ENCODE measurements at regions not wholly inside any gene's neighbourhood (a gene's known extent, or its start where the extent isn't known, plus 50 kb on each side); places are given as distances from the start of the nearest gene placed in this dataset.

DNA sequence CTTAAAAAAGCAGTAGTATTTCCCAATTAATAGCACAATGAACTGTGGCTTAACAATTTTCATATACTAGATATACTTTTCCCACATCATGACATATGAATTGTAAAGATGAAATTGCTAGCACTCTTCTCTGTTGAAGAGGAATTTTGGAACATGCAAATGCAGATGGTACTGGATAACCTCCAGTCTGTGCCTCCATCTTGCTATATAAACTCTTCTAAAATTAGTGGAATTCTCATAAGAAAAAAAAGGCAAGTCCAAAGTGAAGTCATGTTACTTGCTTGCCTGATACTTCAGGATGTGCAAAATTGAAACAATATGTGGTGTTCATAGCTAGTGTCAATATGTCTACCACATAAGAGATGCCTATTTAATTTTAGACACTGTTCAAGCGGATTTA is 570.2 kb upstream of the POM121L12 start (continued):
- TF ChIP-seq, protein P1, sequence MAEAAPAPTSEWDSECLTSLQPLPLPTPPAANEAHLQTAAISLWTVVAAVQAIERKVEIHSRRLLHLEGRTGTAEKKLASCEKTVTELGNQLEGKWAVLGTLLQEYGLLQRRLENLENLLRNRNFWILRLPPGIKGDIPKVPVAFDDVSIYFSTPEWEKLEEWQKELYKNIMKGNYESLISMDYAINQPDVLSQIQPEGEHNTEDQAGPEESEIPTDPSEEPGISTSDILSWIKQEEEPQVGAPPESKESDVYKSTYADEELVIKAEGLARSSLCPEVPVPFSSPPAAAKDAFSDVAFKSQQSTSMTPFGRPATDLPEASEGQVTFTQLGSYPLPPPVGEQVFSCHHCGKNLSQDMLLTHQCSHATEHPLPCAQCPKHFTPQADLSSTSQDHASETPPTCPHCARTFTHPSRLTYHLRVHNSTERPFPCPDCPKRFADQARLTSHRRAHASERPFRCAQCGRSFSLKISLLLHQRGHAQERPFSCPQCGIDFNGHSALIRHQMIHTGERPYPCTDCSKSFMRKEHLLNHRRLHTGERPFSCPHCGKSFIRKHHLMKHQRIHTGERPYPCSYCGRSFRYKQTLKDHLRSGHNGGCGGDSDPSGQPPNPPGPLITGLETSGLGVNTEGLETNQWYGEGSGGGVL (tag by site-specific recombination; IDR thresholded peaks at IDR 0.05): no peak
- no peak for TF ChIP-seq ZNF19 (tag by site-specific recombination; IDR thresholded peaks at IDR 0.05; ENCODE audit: low read depth)
- no peak for TF ChIP-seq ZFP3 (tag by site-specific recombination; IDR thresholded peaks at IDR 0.05; ENCODE audit: low read depth)

DNA sequence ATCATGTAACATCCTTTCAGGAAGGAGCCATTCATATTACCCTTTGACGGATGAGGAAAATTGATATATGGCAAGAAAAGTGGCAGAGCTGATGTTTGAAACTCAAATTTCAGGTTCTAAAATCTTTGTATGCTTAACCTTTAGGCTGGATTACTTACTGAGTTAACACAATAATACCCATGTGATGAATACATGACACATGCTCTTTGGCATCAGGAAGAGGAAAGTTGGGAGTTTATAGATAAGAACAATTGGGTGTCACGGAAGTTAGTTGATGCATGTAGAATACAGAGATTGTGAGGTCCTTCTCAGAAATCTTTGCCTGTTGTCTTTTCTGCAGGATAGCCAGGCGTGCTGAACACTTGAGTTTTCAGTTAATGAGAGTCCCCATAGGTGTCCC is 572.1 kb upstream of the POM121L12 start:
- CTCF ChIA-PET: no interaction called here
- TF ChIP-seq ZNF223 (tag by site-specific recombination; IDR thresholded peaks at IDR 0.05): no peak
- TF ChIP-seq ZNF600 (tag by site-specific recombination; IDR thresholded peaks at IDR 0.05): no peak
- TF ChIP-seq ZNF76 (tag by site-specific recombination; IDR thresholded peaks at IDR 0.05; ENCODE audit: borderline replicate concordance, low read depth): no peak
- no peak for TF ChIP-seq ZNF175 (tag by site-specific recombination; IDR thresholded peaks at IDR 0.05)
- TF ChIP-seq, protein P2, sequence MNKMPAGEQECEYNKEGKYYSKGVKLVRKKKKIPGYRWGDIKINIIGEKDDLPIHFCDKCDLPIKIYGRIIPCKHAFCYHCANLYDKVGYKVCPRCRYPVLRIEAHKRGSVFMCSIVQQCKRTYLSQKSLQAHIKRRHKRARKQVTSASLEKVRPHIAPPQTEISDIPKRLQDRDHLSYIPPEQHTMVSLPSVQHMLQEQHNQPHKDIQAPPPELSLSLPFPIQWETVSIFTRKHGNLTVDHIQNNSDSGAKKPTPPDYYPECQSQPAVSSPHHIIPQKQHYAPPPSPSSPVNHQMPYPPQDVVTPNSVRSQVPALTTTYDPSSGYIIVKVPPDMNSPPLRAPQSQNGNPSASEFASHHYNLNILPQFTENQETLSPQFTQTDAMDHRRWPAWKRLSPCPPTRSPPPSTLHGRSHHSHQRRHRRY (tag by site-specific recombination; IDR thresholded peaks at IDR 0.05): no peak
- TF ChIP-seq, protein P3, sequence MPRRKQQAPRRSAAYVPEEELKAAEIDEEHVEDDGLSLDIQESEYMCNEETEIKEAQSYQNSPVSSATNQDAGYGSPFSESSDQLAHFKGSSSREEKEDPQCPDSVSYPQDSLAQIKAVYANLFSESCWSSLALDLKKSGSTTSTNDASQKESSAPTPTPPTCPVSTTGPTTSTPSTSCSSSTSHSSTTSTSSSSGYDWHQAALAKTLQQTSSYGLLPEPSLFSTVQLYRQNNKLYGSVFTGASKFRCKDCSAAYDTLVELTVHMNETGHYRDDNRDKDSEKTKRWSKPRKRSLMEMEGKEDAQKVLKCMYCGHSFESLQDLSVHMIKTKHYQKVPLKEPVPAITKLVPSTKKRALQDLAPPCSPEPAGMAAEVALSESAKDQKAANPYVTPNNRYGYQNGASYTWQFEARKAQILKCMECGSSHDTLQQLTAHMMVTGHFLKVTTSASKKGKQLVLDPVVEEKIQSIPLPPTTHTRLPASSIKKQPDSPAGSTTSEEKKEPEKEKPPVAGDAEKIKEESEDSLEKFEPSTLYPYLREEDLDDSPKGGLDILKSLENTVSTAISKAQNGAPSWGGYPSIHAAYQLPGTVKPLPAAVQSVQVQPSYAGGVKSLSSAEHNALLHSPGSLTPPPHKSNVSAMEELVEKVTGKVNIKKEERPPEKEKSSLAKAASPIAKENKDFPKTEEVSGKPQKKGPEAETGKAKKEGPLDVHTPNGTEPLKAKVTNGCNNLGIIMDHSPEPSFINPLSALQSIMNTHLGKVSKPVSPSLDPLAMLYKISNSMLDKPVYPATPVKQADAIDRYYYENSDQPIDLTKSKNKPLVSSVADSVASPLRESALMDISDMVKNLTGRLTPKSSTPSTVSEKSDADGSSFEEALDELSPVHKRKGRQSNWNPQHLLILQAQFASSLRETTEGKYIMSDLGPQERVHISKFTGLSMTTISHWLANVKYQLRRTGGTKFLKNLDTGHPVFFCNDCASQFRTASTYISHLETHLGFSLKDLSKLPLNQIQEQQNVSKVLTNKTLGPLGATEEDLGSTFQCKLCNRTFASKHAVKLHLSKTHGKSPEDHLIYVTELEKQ (tag by site-specific recombination; IDR thresholded peaks at IDR 0.05; ENCODE audit: borderline replicate concordance): no peak
- no peak for TF ChIP-seq ZNF560 (tag by site-specific recombination; IDR thresholded peaks at IDR 0.05; ENCODE audit: borderline replicate concordance)
- no peak for TF ChIP-seq ZNF544 (tag by site-specific recombination; IDR thresholded peaks at IDR 0.05)
- TF ChIP-seq, protein P4, sequence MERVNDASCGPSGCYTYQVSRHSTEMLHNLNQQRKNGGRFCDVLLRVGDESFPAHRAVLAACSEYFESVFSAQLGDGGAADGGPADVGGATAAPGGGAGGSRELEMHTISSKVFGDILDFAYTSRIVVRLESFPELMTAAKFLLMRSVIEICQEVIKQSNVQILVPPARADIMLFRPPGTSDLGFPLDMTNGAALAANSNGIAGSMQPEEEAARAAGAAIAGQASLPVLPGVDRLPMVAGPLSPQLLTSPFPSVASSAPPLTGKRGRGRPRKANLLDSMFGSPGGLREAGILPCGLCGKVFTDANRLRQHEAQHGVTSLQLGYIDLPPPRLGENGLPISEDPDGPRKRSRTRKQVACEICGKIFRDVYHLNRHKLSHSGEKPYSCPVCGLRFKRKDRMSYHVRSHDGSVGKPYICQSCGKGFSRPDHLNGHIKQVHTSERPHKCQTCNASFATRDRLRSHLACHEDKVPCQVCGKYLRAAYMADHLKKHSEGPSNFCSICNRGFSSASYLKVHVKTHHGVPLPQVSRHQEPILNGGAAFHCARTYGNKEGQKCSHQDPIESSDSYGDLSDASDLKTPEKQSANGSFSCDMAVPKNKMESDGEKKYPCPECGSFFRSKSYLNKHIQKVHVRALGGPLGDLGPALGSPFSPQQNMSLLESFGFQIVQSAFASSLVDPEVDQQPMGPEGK (tag by site-specific recombination; IDR thresholded peaks at IDR 0.05): no peak
- no peak for TF ChIP-seq YY2 (tag by site-specific recombination; IDR thresholded peaks at IDR 0.05)
- no peak for TF ChIP-seq ZNF23 (tag by site-specific recombination; IDR thresholded peaks at IDR 0.05; ENCODE audit: borderline replicate concordance)
- TF ChIP-seq, protein P5, sequence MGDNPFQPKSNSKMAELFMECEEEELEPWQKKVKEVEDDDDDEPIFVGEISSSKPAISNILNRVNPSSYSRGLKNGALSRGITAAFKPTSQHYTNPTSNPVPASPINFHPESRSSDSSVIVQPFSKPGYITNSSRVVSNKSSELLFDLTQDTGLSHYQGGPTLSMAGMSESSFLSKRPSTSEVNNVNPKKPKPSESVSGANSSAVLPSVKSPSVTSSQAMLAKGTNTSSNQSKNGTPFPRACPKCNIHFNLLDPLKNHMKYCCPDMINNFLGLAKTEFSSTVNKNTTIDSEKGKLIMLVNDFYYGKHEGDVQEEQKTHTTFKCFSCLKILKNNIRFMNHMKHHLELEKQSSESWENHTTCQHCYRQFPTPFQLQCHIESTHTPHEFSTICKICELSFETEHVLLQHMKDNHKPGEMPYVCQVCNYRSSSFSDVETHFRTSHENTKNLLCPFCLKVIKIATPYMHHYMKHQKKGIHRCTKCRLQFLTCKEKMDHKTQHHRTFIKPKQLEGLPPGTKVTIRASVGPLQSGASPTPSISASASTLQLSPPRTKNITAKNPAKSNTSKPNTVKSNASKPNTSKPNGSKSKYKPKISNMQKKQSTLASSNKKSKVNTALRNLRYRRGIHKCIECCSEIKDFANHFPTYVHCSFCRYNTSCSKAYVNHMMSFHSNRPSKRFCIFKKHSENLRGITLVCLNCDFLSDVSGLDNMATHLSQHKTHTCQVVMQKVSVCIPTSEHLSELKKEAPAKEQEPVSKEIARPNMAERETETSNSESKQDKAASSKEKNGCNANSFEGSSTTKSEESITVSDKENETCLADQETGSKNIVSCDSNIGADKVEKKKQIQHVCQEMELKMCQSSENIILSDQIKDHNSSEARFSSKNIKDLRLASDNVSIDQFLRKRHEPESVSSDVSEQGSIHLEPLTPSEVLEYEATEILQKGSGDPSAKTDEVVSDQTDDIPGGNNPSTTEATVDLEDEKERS (tag by site-specific recombination; IDR thresholded peaks at IDR 0.05): no peak
- TF ChIP-seq WT1 (tag by site-specific recombination; IDR thresholded peaks at IDR 0.05): no peak
- TF ChIP-seq, protein P6, sequence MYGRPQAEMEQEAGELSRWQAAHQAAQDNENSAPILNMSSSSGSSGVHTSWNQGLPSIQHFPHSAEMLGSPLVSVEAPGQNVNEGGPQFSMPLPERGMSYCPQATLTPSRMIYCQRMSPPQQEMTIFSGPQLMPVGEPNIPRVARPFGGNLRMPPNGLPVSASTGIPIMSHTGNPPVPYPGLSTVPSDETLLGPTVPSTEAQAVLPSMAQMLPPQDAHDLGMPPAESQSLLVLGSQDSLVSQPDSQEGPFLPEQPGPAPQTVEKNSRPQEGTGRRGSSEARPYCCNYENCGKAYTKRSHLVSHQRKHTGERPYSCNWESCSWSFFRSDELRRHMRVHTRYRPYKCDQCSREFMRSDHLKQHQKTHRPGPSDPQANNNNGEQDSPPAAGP (tag by site-specific recombination; IDR thresholded peaks at IDR 0.05): no peak
- no peak for TF ChIP-seq ZSCAN16 (tag by site-specific recombination; IDR thresholded peaks at IDR 0.05)
- Histone ChIP-seq H3K9me3 (ENCODE audit: control insufficient read depth, insufficient read depth, low read depth, low read length) (no peaks in the 10 kb centered on the region), H3K27ac (ENCODE audit: extremely low read depth, low read depth, low read length) (no peak overlapping the region), H3K4me1 (ENCODE audit: control insufficient read depth, insufficient read depth, low read length) (no peaks in the 10 kb centered on the region), H3K4me3 (ENCODE audit: low read depth, low read length) (no peak overlapping the region), H3K36me3 (ENCODE audit: control insufficient read depth in 2 of 2, insufficient read depth in 1 of 2, low read length in 2 of 2) (no peaks in the 10 kb centered on the region)
- POLR2A ChIA-PET: no interaction called here

Measured in HEK293 (cell line).